ENCODE measurements at regions not wholly inside any gene's neighbourhood (a gene's known extent, or its start where the extent isn't known, plus 50 kb on each side); places are given as distances from the start of the nearest gene placed in this dataset.
"Not testable (repeated sequence)": the region's sequence is repeated elsewhere in the genome, so short reads cannot be mapped to it uniquely, and the experiment has no call there.

DNA sequence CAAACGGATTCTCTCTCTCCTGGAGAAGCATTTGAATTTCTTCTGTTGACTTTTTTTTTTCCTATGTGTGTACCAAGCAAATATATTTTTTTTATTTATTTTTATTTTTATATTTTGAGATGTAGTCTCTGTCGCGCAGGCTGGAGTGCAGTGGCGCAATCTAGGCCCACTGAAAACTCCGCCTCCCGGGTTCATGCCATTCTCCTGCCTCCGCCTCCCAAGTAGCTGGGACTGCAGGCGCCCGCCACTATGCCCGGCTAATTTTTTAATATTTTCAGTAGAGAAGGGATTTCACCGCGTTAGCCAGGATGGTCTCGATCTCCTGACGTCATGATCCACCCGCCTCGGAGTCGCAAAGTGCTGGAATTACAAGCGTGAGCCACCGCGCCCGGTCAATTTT is 549.5 kb upstream of the GNPDA2 start:
- Histone ChIP-seq H3K27ac (ENCODE audit: low read depth, low read length) (no peak overlapping the region), H3K9me3 (ENCODE audit: control insufficient read depth, insufficient read depth, low read length) (no peaks in the 10 kb centered on the region), H3K9me2 (replicated peaks; ENCODE audit: control insufficient read depth, low read length) (no peaks in the 10 kb centered on the region), H4K20me1 (ENCODE audit: control insufficient read depth, insufficient read depth, low read depth, low read length) (no peaks in the 10 kb centered on the region), H3K36me3 (ENCODE audit: control insufficient read depth, low read length) (no peaks in the 10 kb centered on the region), H3K79me2 (ENCODE audit: control insufficient read depth, low read length) (no peaks in the 10 kb centered on the region), H3K4me2 (ENCODE audit: low read length) (no peak overlapping the region), H3K4me1 (ENCODE audit: control insufficient read depth, low read length) (no peaks in the 10 kb centered on the region), H3F3A (ENCODE audit: control insufficient read depth, insufficient read depth) (no peaks in the 10 kb centered on the region), H3K4me3 (ENCODE audit: low read length) (no peak overlapping the region), H3K27me3 (ENCODE audit: control insufficient read depth, low read length) (no peaks in the 10 kb centered on the region)
- TF ChIP-seq EZH2phosphoT487 (IDR thresholded peaks at IDR 0.05; ENCODE audit: borderline replicate concordance, low read length) = no peak
- no peak for TF ChIP-seq CTCF (IDR thresholded peaks at IDR 0.05; ENCODE audit: low read depth, low read length, poor library complexity, severe bottlenecking)

DNA sequence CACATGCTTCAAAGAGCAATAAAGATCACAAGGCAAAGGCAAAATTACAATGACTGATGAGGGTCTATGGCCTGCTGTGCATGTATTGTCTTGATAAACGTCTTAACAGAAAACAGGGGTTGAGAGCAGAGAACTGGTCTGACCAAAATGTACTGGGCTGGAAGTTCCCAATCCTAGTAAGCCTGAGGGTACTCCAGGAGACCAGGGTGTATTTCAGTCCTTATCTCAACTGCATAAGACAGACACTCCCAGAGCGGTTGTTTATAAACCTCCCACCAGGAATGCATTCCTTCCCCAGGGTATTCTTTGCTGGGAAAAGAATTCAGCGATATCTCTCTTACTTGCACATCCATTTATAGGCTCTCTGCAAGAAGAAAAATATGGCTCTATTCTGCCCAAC is 521.8 kb upstream of the GNPDA2 start:
- not testable (repeated sequence) for H3F3A ChIP-seq (ENCODE audit: control insufficient read depth, insufficient read depth); H3K9me2 ChIP-seq (replicated peaks; ENCODE audit: control insufficient read depth, low read length); H3K36me3 ChIP-seq (ENCODE audit: control insufficient read depth, low read length); H3K9me3 ChIP-seq (ENCODE audit: control insufficient read depth, insufficient read depth, low read length); H3K79me2 ChIP-seq (ENCODE audit: control insufficient read depth, low read length); H3K27me3 ChIP-seq (ENCODE audit: control insufficient read depth, low read length); H3K4me1 ChIP-seq (ENCODE audit: control insufficient read depth, low read length); H4K20me1 ChIP-seq (ENCODE audit: control insufficient read depth, insufficient read depth, low read depth, low read length); H3K4me2 ChIP-seq (ENCODE audit: low read length); H3K27ac ChIP-seq (ENCODE audit: low read depth, low read length); H3K4me3 ChIP-seq (ENCODE audit: low read length)

DNA sequence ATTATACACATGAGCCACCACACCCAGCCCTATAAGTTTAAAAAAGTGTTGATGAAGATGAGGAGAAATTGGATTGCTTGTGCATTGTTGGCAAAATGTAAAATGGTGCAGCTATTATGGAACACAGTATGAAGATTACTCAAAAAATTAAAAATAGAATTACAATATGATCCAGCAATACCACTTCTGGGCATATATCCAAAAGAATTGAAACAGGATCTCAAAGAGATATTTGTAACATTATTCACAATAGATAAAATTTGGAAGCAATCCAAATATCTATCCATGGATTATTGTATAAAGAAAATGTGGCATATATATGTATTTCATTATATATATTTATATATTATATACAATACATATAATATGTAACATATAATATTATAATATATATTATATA is 515.6 kb upstream of the GNPDA2 start:
- Histone ChIP-seq H3K27ac (ENCODE audit: low read depth, low read length) (no peak overlapping the region), H3K4me1 (ENCODE audit: control insufficient read depth, low read length) (no peaks in the 10 kb centered on the region), H3K79me2 (ENCODE audit: control insufficient read depth, low read length) (no peaks in the 10 kb centered on the region), H4K20me1 (ENCODE audit: control insufficient read depth, insufficient read depth, low read depth, low read length) (no peaks in the 10 kb centered on the region), H3K9me2 (replicated peaks; ENCODE audit: control insufficient read depth, low read length) (no peaks in the 10 kb centered on the region), H3K27me3 (ENCODE audit: control insufficient read depth, low read length) (no peaks in the 10 kb centered on the region), H3K9me3 (ENCODE audit: control insufficient read depth, insufficient read depth, low read length) (no peaks in the 10 kb centered on the region), H3F3A (ENCODE audit: control insufficient read depth, insufficient read depth) (no peaks in the 10 kb centered on the region), H3K4me2 (ENCODE audit: low read length) (no peak overlapping the region), H3K36me3 (ENCODE audit: control insufficient read depth, low read length) (no peaks in the 10 kb centered on the region), H3K4me3 (ENCODE audit: low read length) (no peak overlapping the region)
- TF ChIP-seq EZH2phosphoT487 (IDR thresholded peaks at IDR 0.05; ENCODE audit: borderline replicate concordance, low read length) (no peak), CTCF (IDR thresholded peaks at IDR 0.05; ENCODE audit: low read depth, low read length, poor library complexity, severe bottlenecking) (no peak)

GRCh38 chr4:45229206-45229605 is 502.9 kb upstream of the GNPDA2 start:
- Histone ChIP-seq H3K36me3 (ENCODE audit: control insufficient read depth, low read length) (no peaks in the 10 kb centered on the region), H3K9me2 (replicated peaks; ENCODE audit: control insufficient read depth, low read length) (no peaks in the 10 kb centered on the region), H3K4me2 (ENCODE audit: low read length) (no peak overlapping the region), H3K27me3 (ENCODE audit: control insufficient read depth, low read length) (no peaks in the 10 kb centered on the region), H3K79me2 (ENCODE audit: control insufficient read depth, low read length) (no peaks in the 10 kb centered on the region), H3K4me1 (ENCODE audit: control insufficient read depth, low read length) (no peaks in the 10 kb centered on the region), H4K20me1 (ENCODE audit: control insufficient read depth, insufficient read depth, low read depth, low read length) (no peaks in the 10 kb centered on the region), H3K9me3 (ENCODE audit: control insufficient read depth, insufficient read depth, low read length) (no peaks in the 10 kb centered on the region), H3K27ac (ENCODE audit: low read depth, low read length) (no peak overlapping the region), H3F3A (ENCODE audit: control insufficient read depth, insufficient read depth) (no peaks in the 10 kb centered on the region), H3K4me3 (ENCODE audit: low read length) (no peak overlapping the region)
- no peak for TF ChIP-seq EZH2phosphoT487 (IDR thresholded peaks at IDR 0.05; ENCODE audit: borderline replicate concordance, low read length)
- no peak for TF ChIP-seq CTCF (IDR thresholded peaks at IDR 0.05; ENCODE audit: low read depth, low read length, poor library complexity, severe bottlenecking)

Measured in DOHH2 (cell line).